SU-DHL-6 (cell line): ENCODE measurements at regions not wholly inside any gene's neighbourhood (a gene's known extent, or its start where the extent isn't known, plus 50 kb on each side); places are given as distances from the start of the nearest gene placed in this dataset.

Experiments
- EZH2phosphoT487 ChIP-seq: fragments of 200-600 bp; sonication (generic), shearing (Covaris generic); conservative IDR thresholded peaks from 2 replicates; pipeline ENCODE4 v1.6.1; 2018; ENCODE audit warnings: mild to moderate bottlenecking, antibody characterized with exemption, low read length, moderate library complexity, mixed read lengths
- TF ChIP-seq, protein P1 (sequence below): fragments of 200-600 bp; sonication (generic); IDR thresholded peaks from one replicate; pipeline ENCODE4 v1.5.1; 2017; ENCODE audit warnings: antibody characterized with exemption, mild to moderate bottlenecking, low read length, moderate library complexity; ENCODE audit not compliant: insufficient read depth, poor library complexity, severe bottlenecking

DNA sequence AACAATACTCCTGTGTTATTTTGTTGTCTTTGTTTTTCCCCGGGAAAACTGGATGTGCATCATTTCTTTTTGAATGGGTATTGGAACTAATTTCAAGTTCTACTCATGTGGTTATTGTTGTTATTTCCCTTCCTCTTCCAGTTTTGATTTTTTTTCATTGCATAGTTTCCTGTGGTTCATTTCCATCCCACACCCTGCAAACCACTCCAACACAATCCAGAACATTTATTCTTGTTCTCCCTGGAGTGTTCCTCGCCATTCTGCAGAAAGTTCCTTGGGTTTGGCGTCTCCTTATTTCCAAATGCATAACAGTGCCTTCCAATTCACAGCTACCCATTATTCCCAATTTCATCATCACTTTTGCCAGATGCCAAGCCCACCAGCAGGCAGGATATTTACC lies 775.1 kb downstream of the TNS3 start:
- TF ChIP-seq, protein P1, sequence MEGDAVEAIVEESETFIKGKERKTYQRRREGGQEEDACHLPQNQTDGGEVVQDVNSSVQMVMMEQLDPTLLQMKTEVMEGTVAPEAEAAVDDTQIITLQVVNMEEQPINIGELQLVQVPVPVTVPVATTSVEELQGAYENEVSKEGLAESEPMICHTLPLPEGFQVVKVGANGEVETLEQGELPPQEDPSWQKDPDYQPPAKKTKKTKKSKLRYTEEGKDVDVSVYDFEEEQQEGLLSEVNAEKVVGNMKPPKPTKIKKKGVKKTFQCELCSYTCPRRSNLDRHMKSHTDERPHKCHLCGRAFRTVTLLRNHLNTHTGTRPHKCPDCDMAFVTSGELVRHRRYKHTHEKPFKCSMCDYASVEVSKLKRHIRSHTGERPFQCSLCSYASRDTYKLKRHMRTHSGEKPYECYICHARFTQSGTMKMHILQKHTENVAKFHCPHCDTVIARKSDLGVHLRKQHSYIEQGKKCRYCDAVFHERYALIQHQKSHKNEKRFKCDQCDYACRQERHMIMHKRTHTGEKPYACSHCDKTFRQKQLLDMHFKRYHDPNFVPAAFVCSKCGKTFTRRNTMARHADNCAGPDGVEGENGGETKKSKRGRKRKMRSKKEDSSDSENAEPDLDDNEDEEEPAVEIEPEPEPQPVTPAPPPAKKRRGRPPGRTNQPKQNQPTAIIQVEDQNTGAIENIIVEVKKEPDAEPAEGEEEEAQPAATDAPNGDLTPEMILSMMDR, result no peak
- TF ChIP-seq EZH2phosphoT487, result no peak
